DOHH2 (cell line): ENCODE measurements at regions not wholly inside any gene's neighbourhood (a gene's known extent, or its start where the extent isn't known, plus 50 kb on each side); places are given as distances from the start of the nearest gene placed in this dataset.

Experiments used
- H3F3A ChIP-seq: fragments of 200-600 bp; sonication (generic), shearing (Covaris generic); 2 replicates; pipeline ENCODE4 v1.6.0; 2016; ENCODE audit warnings: antibody characterized with exemption, mild to moderate bottlenecking; ENCODE audit not compliant: control insufficient read depth, insufficient read depth
- H3K27ac ChIP-seq: fragments of 200-600 bp; sonication (generic); 2 replicates; pipeline ENCODE4 v1.5.1; 2014; ENCODE audit warnings: low read depth, mild to moderate bottlenecking, low read length, moderate library complexity
- H3K27me3 ChIP-seq: fragments of 200-600 bp; sonication (generic); 2 replicates; pipeline ENCODE4 v1.6.1; 2014; ENCODE audit warnings: mild to moderate bottlenecking, low read length, mixed read lengths; ENCODE audit not compliant: control insufficient read depth
- H3K36me3 ChIP-seq: fragments of 200-600 bp; sonication (generic); 2 replicates; pipeline ENCODE4 v1.6.1; 2014; ENCODE audit warnings: mild to moderate bottlenecking, low read length, moderate library complexity, mixed read lengths; ENCODE audit not compliant: control insufficient read depth
- H3K4me1 ChIP-seq: fragments of 200-600 bp; sonication (generic); 2 replicates; pipeline ENCODE4 v1.6.1; 2014; ENCODE audit warnings: mild to moderate bottlenecking, low read length, mixed read lengths; ENCODE audit not compliant: control insufficient read depth
- H3K4me2 ChIP-seq: fragments of 200-600 bp; sonication (generic); 2 replicates; pipeline ENCODE4 v1.6.0; 2014; ENCODE audit warnings: mild to moderate bottlenecking, low read length, moderate library complexity
- H3K4me3 ChIP-seq: fragments of 200-600 bp; sonication (generic); 2 replicates; pipeline ENCODE4 v1.5.1; 2014; ENCODE audit warnings: mild to moderate bottlenecking, low read length, mixed read lengths
- H3K79me2 ChIP-seq: fragments of 200-600 bp; sonication (generic); 2 replicates; pipeline ENCODE4 v1.6.1; 2014; ENCODE audit warnings: mild to moderate bottlenecking, low read length, mixed read lengths; ENCODE audit not compliant: control insufficient read depth
- H3K9me2 ChIP-seq: fragments of 200-600 bp; sonication (generic); replicated peaks from 2 replicates; pipeline ENCODE4 v1.6.1; 2014; ENCODE audit warnings: mild to moderate bottlenecking, low read length, mixed read lengths; ENCODE audit not compliant: control insufficient read depth
- H3K9me3 ChIP-seq: fragments of 200-600 bp; sonication (generic); 2 replicates; pipeline ENCODE4 v1.6.1; 2014; ENCODE audit warnings: antibody characterized with exemption, low read length, mixed read lengths; ENCODE audit not compliant: control insufficient read depth, insufficient read depth
- H4K20me1 ChIP-seq: fragments of 200-600 bp; sonication (generic); 2 replicates; pipeline ENCODE4 v1.6.0; 2014; ENCODE audit warnings: low read depth, mild to moderate bottlenecking, antibody characterized with exemption, low read length, moderate library complexity; ENCODE audit not compliant: control insufficient read depth, insufficient read depth
- CTCF ChIP-seq: fragments of 200-600 bp; sonication (generic); IDR thresholded peaks from one replicate; pipeline ENCODE4 v1.5.1; 2014; ENCODE audit warnings: antibody characterized with exemption, mild to moderate bottlenecking, low read depth, low read length; ENCODE audit not compliant: poor library complexity, severe bottlenecking
- EZH2phosphoT487 ChIP-seq: fragments of 200-600 bp; sonication (generic); IDR thresholded peaks from 2 replicates; pipeline ENCODE4 v1.6.1; 2017; ENCODE audit warnings: borderline replicate concordance, mild to moderate bottlenecking, antibody characterized with exemption, low read length, moderate library complexity, mixed read lengths

GRCh38 chr20:7657569-7657968 lies 282.7 kb downstream of the HAO1 start:
- TF ChIP-seq CTCF (no peak), EZH2phosphoT487 (no peak)
- H3K27ac ChIP-seq: no peak overlapping the region
- H3K4me3 ChIP-seq: no peak overlapping the region
- no peaks in the 10 kb centered on the region for H3K9me2 ChIP-seq
- no peaks in the 10 kb centered on the region for H3K4me1 ChIP-seq
- H4K20me1 ChIP-seq: no peaks in the 10 kb centered on the region
- no peaks in the 10 kb centered on the region for H3K79me2 ChIP-seq
- H3K4me2 ChIP-seq: no peak overlapping the region
- no peaks in the 10 kb centered on the region for H3F3A ChIP-seq
- H3K9me3 ChIP-seq: peaks cover 3% of the 10 kb centered on the region; the same call in 1 of the 2 replicates
- no peaks in the 10 kb centered on the region for H3K27me3 ChIP-seq
- no peaks in the 10 kb centered on the region for H3K36me3 ChIP-seq

- Histone ChIP-seq H3F3A (no peaks in the 10 kb centered on the region), H3K9me2 (no peaks in the 10 kb centered on the region), H3K36me3 (no peaks in the 10 kb centered on the region), H3K27me3 (no peaks in the 10 kb centered on the region), H3K27ac (no peak overlapping the region), H3K4me2 (no peak overlapping the region), H4K20me1 (no peaks in the 10 kb centered on the region), H3K4me1 (no peaks in the 10 kb centered on the region), H3K4me3 (no peak overlapping the region), H3K9me3 (peaks cover 3% of the 10 kb centered on the region; the same call in 1 of the 2 replicates), H3K79me2 (no peaks in the 10 kb centered on the region)
- no peak for TF ChIP-seq EZH2phosphoT487
- TF ChIP-seq CTCF: no peak
These were observed 280.1 kb downstream of the HAO1 start for GRCh38 chr20:7660165-7660564.

- H4K20me1 ChIP-seq: no peaks in the 10 kb centered on the region
- no peak for TF ChIP-seq CTCF
- TF ChIP-seq EZH2phosphoT487: no peak
These were observed 274.9 kb downstream of the HAO1 start for GRCh38 chr20:7665376-7665775.

GRCh38 chr20:7667194-7667593 lies 273.1 kb downstream of the HAO1 start:
- no peaks in the 10 kb centered on the region for H3K4me1 ChIP-seq
- H3F3A ChIP-seq: no peaks in the 10 kb centered on the region
- no peaks in the 10 kb centered on the region for H3K9me2 ChIP-seq
- H3K27ac ChIP-seq: no peak overlapping the region
- no peaks in the 10 kb centered on the region for H3K9me3 ChIP-seq
- no peak for TF ChIP-seq EZH2phosphoT487
- no peak for TF ChIP-seq CTCF
- H3K4me2 ChIP-seq: no peak overlapping the region
- H3K4me3 ChIP-seq: no peak overlapping the region
- no peaks in the 10 kb centered on the region for H3K79me2 ChIP-seq
- H3K27me3 ChIP-seq: no peaks in the 10 kb centered on the region
- no peaks in the 10 kb centered on the region for H4K20me1 ChIP-seq
- no peaks in the 10 kb centered on the region for H3K36me3 ChIP-seq

More at GRCh38 chr20:7665376-7665775, 274.9 kb downstream of the HAO1 start:
- Histone ChIP-seq H3K27me3 (no peaks in the 10 kb centered on the region), H3K4me1 (no peaks in the 10 kb centered on the region), H3F3A (no peaks in the 10 kb centered on the region), H3K9me2 (no peaks in the 10 kb centered on the region), H3K9me3 (no peaks in the 10 kb centered on the region), H3K27ac (no peak overlapping the region), H3K4me3 (no peak overlapping the region), H3K79me2 (no peaks in the 10 kb centered on the region), H3K36me3 (no peaks in the 10 kb centered on the region), H3K4me2 (no peak overlapping the region)
